ENCODE measurements at regions not wholly inside any gene's neighbourhood (a gene's known extent, or its start where the extent isn't known, plus 50 kb on each side); places are given as distances from the start of the nearest gene placed in this dataset.
A peak's percentile ranks its signal among the peaks of the same experiment; 100 is the strongest.
"Not testable (repeated sequence)": the region's sequence is repeated elsewhere in the genome, so short reads cannot be mapped to it uniquely, and the experiment has no call there.

DNA sequence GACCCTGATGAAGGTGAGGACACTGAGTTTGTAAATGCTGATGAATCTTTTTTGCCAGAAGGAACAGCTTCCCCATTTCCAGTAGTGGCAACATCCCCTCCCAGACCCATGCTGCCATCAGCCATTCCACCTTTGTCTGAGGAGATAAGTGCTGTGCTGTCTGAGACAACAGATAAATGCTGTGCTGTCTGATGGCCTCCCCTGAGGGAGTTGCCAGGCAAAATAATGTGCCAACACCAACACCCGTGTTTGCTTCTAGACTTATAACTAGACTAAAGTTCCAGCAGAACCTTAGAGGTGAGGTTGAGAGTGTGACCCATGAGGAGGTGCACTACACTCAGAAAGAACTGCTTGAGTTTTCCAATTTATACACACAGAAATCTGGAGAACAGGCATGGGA, 349.5 kb downstream of the C12orf75 start:
- H3K9me3 ChIP-seq (ENCODE audit: low read length), result no peaks in the 10 kb centered on the region
- no peak overlapping the region for H3K4me3 ChIP-seq (ENCODE audit: low read length)
- H3K4me3 Mint-ChIP-seq, result no peak overlapping the region
- H3K27me3 Mint-ChIP-seq, result no peaks in the 10 kb centered on the region
- H3K4me1 ChIP-seq (ENCODE audit: insufficient read depth, low read length), result no peaks in the 10 kb centered on the region
- no peaks in the 10 kb centered on the region for H3K36me3 ChIP-seq (ENCODE audit: insufficient read depth, low read length)
- H3K4me1 Mint-ChIP-seq, result no peaks in the 10 kb centered on the region
- no peak for DNase-seq
- H3K9me3 Mint-ChIP-seq, result peaks cover 0 to 2% (median 0%) of the 10 kb centered on the region in 5 donors
- H3K27ac ChIP-seq (ENCODE audit: low read depth, low read length), result no peak overlapping the region
- ChIA-PET POLR2A (no interaction called here), CTCF (no interaction called here)
- H3K27me3 ChIP-seq (ENCODE audit: insufficient read depth, low read length, poor library complexity, severe bottlenecking), result no peaks in the 10 kb centered on the region
- no peak overlapping the region for H3K27ac Mint-ChIP-seq
- H3K36me3 Mint-ChIP-seq, result no peaks in the 10 kb centered on the region

DNA sequence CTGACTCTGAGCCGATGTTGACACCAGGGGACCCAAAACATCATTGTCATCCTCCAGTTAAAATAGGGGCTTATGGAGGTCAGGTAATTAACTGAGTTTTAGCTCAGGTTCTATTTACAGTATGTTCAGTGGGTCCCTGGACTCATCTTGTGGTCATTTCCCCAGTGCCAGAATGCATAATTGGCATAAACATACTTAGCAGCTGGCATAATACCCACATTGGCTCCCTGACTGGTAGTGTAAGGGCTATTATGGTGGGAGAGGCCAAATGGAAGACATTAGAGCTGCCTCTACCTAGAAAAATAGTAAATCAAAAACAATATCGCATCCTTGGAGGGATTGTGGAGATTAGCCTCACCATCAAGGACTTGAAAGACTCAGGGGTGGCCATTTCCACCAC, 350.9 kb downstream of the C12orf75 start:
- no peak overlapping the region for H3K27ac ChIP-seq (ENCODE audit: low read depth, low read length)
- DNase-seq, result no peak
- H3K4me1 Mint-ChIP-seq, result no peaks in the 10 kb centered on the region
- H3K27me3 ChIP-seq (ENCODE audit: insufficient read depth, low read length, poor library complexity, severe bottlenecking), result no peaks in the 10 kb centered on the region
- no peaks in the 10 kb centered on the region for H3K9me3 ChIP-seq (ENCODE audit: low read length)
- H3K27ac Mint-ChIP-seq, result no peak overlapping the region
- peaks cover 0 to 2% (median 0%) of the 10 kb centered on the region in 5 donors for H3K9me3 Mint-ChIP-seq
- ChIA-PET CTCF (no interaction called here), POLR2A (no interaction called here)
- H3K4me3 ChIP-seq (ENCODE audit: low read length), result no peak overlapping the region
- H3K4me3 Mint-ChIP-seq, result no peak overlapping the region
- H3K36me3 Mint-ChIP-seq, result no peaks in the 10 kb centered on the region
- no peaks in the 10 kb centered on the region for H3K4me1 ChIP-seq (ENCODE audit: insufficient read depth, low read length)
- H3K27me3 Mint-ChIP-seq, result no peaks in the 10 kb centered on the region
- no peaks in the 10 kb centered on the region for H3K36me3 ChIP-seq (ENCODE audit: insufficient read depth, low read length)

- H3K36me3 ChIP-seq (ENCODE audit: insufficient read depth, low read length); H3K9me3 Mint-ChIP-seq; CTCF ChIA-PET; H3K4me1 Mint-ChIP-seq; H3K27me3 ChIP-seq (ENCODE audit: insufficient read depth, low read length, poor library complexity, severe bottlenecking); H3K9me3 ChIP-seq (ENCODE audit: low read length); H3K4me3 ChIP-seq (ENCODE audit: low read length); H3K36me3 Mint-ChIP-seq; H3K27me3 Mint-ChIP-seq; H3K4me3 Mint-ChIP-seq; H3K27ac Mint-ChIP-seq; DNase-seq; H3K4me1 ChIP-seq (ENCODE audit: insufficient read depth, low read length); H3K27ac ChIP-seq (ENCODE audit: low read depth, low read length); POLR2A ChIA-PET: not testable (repeated sequence)
These were observed 352.3 kb downstream of the C12orf75 start for GRCh38 chr12:105682821-105683220.

GRCh38 chr12:105683836-105684235, 353.3 kb downstream of the C12orf75 start:
- H3K4me3 Mint-ChIP-seq; DNase-seq; H3K4me1 Mint-ChIP-seq; H3K4me3 ChIP-seq (ENCODE audit: low read length); H3K27ac Mint-ChIP-seq; H3K27ac ChIP-seq (ENCODE audit: low read depth, low read length); H3K4me1 ChIP-seq (ENCODE audit: insufficient read depth, low read length); H3K27me3 ChIP-seq (ENCODE audit: insufficient read depth, low read length, poor library complexity, severe bottlenecking); H3K9me3 Mint-ChIP-seq; CTCF ChIA-PET; POLR2A ChIA-PET; H3K27me3 Mint-ChIP-seq; H3K36me3 Mint-ChIP-seq; H3K9me3 ChIP-seq (ENCODE audit: low read length); H3K36me3 ChIP-seq (ENCODE audit: insufficient read depth, low read length): not testable (repeated sequence)

GRCh38 chr12:105698075-105698474, 367.6 kb downstream of the C12orf75 start:
- H3K36me3 ChIP-seq (ENCODE audit: insufficient read depth, low read length), result no peaks in the 10 kb centered on the region
- H3K4me1 ChIP-seq (ENCODE audit: insufficient read depth, low read length), result no peaks in the 10 kb centered on the region
- no peaks in the 10 kb centered on the region for H3K9me3 ChIP-seq (ENCODE audit: low read length)
- no peak for DNase-seq
- H3K27ac ChIP-seq (ENCODE audit: low read depth, low read length), result no peak overlapping the region
- peaks cover 8 to 24% of the 10 kb centered on the region in 2 donors for H3K27me3 Mint-ChIP-seq
- no peak overlapping the region for H3K27ac Mint-ChIP-seq
- H3K36me3 Mint-ChIP-seq, result no peaks in the 10 kb centered on the region
- no peaks in the 10 kb centered on the region for H3K4me1 Mint-ChIP-seq
- ChIA-PET CTCF (no interaction called here), POLR2A (no interaction called here)
- H3K27me3 ChIP-seq (ENCODE audit: insufficient read depth, low read length, poor library complexity, severe bottlenecking), result no peaks in the 10 kb centered on the region
- H3K4me3 ChIP-seq (ENCODE audit: low read length), result no peak overlapping the region
- peaks cover 0 to 14% (median 0%) of the 10 kb centered on the region in 5 donors for H3K9me3 Mint-ChIP-seq
- H3K4me3 Mint-ChIP-seq, result no peak overlapping the region

DNA sequence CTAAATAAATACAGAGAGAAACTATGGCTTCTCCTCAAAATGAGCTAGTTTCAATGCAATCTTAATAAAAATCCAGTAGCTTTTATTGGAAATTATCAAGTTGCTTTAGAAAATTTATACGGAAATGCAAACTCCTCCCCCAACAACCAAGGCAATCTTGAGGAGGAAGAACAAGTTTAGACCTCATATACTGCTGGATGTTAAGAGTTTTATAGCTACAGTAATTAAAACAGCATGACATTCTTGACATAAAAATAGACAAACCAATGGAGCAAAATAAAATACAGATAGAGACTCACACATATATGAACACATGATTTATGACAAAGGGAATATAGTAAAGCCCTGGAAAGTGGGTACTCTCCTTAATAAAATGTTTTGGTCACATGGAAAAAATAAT, 368.7 kb downstream of the C12orf75 start:
- Histone ChIP-seq H3K9me3 (ENCODE audit: low read length) (no peaks in the 10 kb centered on the region), H3K36me3 (ENCODE audit: insufficient read depth, low read length) (no peaks in the 10 kb centered on the region), H3K4me1 (ENCODE audit: insufficient read depth, low read length) (no peaks in the 10 kb centered on the region), H3K4me3 (ENCODE audit: low read length) (no peak overlapping the region), H3K27ac (ENCODE audit: low read depth, low read length) (no peak overlapping the region), H3K27me3 (ENCODE audit: insufficient read depth, low read length, poor library complexity, severe bottlenecking) (no peaks in the 10 kb centered on the region)
- Mint-ChIP-seq H3K36me3 (no peaks in the 10 kb centered on the region), H3K4me3 (no peak overlapping the region), H3K9me3 (peaks cover 0 to 14% (median 0%) of the 10 kb centered on the region in 5 donors), H3K27ac (no peak overlapping the region), H3K27me3 (peaks cover 8 to 24% of the 10 kb centered on the region in 2 donors), H3K4me1 (no peaks in the 10 kb centered on the region)
- ChIA-PET CTCF (no interaction called here), POLR2A (no interaction called here)
- DNase-seq, result no peak

- Histone ChIP-seq H3K9me3 (ENCODE audit: low read length) (no peaks in the 10 kb centered on the region), H3K36me3 (ENCODE audit: insufficient read depth, low read length) (no peaks in the 10 kb centered on the region), H3K4me3 (ENCODE audit: low read length) (no peak overlapping the region), H3K27ac (ENCODE audit: low read depth, low read length) (no peak overlapping the region), H3K4me1 (ENCODE audit: insufficient read depth, low read length) (no peaks in the 10 kb centered on the region), H3K27me3 (ENCODE audit: insufficient read depth, low read length, poor library complexity, severe bottlenecking) (no peaks in the 10 kb centered on the region)
- no peak overlapping the region for H3K4me3 Mint-ChIP-seq
- DNase-seq, result no peak
- no peaks in the 10 kb centered on the region for H3K36me3 Mint-ChIP-seq
- H3K27me3 Mint-ChIP-seq, result peaks cover 0 to 8% of the 10 kb centered on the region in 2 donors
- no peaks in the 10 kb centered on the region for H3K4me1 Mint-ChIP-seq
- H3K27ac Mint-ChIP-seq, result no peak overlapping the region
- H3K9me3 Mint-ChIP-seq, result peaks cover 0 to 4% (median 0%) of the 10 kb centered on the region in 5 donors
- ChIA-PET POLR2A (no interaction called here), CTCF (no interaction called here)
These were observed 374.3 kb downstream of the C12orf75 start for GRCh38 chr12:105704787-105705186.

DNA sequence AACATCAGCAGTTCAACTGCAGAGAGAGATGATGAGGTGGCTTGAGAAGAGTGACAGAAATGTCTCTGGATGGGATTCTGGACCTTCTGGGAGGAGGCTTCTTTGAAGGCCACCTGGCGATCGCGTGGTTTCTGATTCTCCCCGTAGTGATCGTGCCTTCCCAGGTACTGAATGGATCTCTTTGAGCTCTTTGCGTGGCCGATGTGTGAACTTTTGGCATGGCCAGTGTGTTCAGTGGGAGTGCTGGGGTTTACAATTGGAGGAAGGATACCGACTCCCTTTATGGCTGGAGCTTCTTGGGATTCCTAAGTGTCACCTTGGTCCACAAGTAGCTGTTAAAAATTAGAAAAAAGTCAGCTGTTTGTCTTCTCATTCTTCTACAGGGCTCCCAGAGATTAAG, 374.7 kb downstream of the C12orf75 start:
- DNase-seq, result no peak
- Mint-ChIP-seq H3K36me3 (no peaks in the 10 kb centered on the region), H3K4me1 (no peaks in the 10 kb centered on the region), H3K27me3 (peaks cover 0 to 8% of the 10 kb centered on the region in 2 donors), H3K4me3 (no peak overlapping the region), H3K9me3 (peaks cover 0 to 4% (median 0%) of the 10 kb centered on the region in 5 donors), H3K27ac (no peak overlapping the region)
- no peak overlapping the region for H3K4me3 ChIP-seq (ENCODE audit: low read length)
- CTCF ChIA-PET, result no interaction called here
- no peak overlapping the region for H3K27ac ChIP-seq (ENCODE audit: low read depth, low read length)
- no peaks in the 10 kb centered on the region for H3K9me3 ChIP-seq (ENCODE audit: low read length)
- POLR2A ChIA-PET, result no interaction called here
- no peaks in the 10 kb centered on the region for H3K27me3 ChIP-seq (ENCODE audit: insufficient read depth, low read length, poor library complexity, severe bottlenecking)
- no peaks in the 10 kb centered on the region for H3K4me1 ChIP-seq (ENCODE audit: insufficient read depth, low read length)
- H3K36me3 ChIP-seq (ENCODE audit: insufficient read depth, low read length), result no peaks in the 10 kb centered on the region

DNA sequence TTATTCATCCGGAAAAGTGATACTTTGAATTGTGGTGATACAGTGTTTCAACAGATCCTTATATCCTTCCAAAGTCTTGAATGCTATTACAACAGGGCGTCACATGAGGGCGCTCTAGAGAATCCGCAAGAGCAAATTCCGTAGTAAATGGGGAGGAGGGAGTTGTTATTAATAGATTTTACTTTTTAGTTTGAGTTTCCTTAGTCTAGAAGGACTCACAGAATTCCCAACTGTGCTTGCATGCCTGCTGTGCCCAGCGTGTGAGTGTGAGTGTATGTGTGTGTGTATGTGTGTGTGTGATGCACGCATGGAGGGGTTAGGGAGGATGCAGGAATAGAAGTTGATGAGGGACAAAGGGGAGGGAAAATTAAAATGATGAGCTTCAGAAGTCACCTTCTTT, 375.3 kb downstream of the C12orf75 start:
- ChIA-PET POLR2A (no interaction called here), CTCF (no interaction called here)
- Histone ChIP-seq H3K9me3 (ENCODE audit: low read length) (no peaks in the 10 kb centered on the region), H3K4me1 (ENCODE audit: insufficient read depth, low read length) (no peaks in the 10 kb centered on the region), H3K4me3 (ENCODE audit: low read length) (no peak overlapping the region), H3K27ac (ENCODE audit: low read depth, low read length) (no peak overlapping the region), H3K36me3 (ENCODE audit: insufficient read depth, low read length) (no peaks in the 10 kb centered on the region), H3K27me3 (ENCODE audit: insufficient read depth, low read length, poor library complexity, severe bottlenecking) (no peaks in the 10 kb centered on the region)
- no peak for DNase-seq
- H3K27me3 Mint-ChIP-seq, result peaks cover 0 to 3% of the 10 kb centered on the region in 2 donors
- H3K4me1 Mint-ChIP-seq, result no peaks in the 10 kb centered on the region
- H3K9me3 Mint-ChIP-seq, result peaks cover 0 to 3% (median 0%) of the 10 kb centered on the region in 5 donors
- peak overlapping the region in 1 of 8 donors; percentile 34 for H3K27ac Mint-ChIP-seq
- H3K4me3 Mint-ChIP-seq, result no peak overlapping the region
- no peaks in the 10 kb centered on the region for H3K36me3 Mint-ChIP-seq
